ENCODE measurements at regions not wholly inside any gene's neighbourhood (a gene's known extent, or its start where the extent isn't known, plus 50 kb on each side); places are given as distances from the start of the nearest gene placed in this dataset.

DNA sequence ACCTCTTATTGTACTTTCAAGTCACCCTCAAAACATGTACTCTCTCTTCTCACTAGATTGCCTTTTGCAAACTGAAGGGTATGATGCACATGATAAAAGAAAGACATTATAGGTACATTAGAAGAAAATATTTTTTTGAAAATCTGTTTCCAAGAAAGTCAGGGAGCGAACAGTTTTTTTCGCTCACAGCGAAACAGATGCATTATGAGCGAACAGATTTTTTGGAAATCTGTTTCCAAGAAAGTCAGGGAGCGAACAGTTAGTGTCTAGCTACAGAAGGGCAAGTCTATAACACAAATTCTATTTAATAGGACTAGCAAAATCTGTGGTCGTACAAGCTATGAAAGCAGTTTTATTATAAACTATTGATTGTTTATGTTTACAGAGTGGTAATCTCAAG, 296.2 kb upstream of the ANO3 start:
- no peak for DNase-seq (ENCODE audit: low read depth)

DNA sequence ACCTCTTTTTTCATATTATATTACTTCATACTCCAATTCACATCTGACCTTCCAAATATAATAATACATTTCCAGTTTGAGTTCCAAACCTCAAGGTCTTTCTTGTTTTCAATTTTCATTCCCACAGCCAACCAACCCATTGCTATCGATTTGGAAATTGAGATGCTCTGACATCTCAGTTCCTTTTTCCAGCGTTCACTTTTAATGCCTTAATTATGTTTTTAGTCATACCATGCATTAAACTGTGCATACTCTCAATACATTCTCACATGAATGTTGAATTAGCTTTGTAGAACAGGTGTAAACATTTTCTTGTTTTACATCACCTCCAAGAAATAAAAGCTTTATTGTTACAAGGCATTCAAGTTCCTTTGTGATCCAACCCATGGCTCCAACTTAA, 294.2 kb upstream of the ANO3 start:
- no peak for DNase-seq (ENCODE audit: low read depth)

DNA sequence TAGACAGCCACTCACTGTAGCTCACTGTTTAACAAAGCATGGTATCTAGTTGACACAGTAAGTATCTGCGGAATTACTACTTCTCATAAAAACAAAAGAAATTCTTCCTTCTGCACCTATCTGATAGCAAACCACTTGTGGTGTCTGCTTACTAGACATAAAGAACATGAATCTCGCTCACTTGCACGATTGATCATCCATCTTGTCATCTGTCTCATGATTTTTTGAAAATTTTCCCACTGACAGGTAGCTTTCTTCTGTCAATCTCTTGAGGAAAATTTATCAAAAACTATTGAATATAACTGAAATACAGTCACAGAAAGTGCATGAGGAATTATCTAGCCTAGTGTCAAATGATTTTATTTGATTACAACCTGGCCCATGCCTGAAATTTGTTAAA, 291.6 kb upstream of the ANO3 start:
- DNase-seq (ENCODE audit: low read depth) = no peak

DNA sequence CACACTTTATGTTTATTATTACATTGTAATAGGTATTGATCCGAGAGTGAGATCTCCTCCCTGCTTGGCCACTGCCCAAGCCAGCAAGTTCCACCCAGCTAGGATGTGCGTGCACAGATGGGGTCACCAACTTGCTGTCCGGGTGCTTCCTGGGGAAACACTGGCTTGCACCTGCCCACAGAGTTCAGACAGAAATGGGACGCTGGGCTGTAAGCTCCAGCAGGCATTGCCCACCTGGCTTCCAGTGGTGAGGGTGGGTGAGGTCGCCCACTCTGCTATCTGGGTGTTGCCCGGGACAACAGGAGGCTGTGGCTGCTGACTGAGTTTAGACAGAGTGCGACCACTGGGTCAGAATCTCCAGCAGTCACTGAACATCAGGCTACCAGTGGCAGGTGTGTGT, 289.8 kb upstream of the ANO3 start:
- no peak for DNase-seq (ENCODE audit: low read depth)

DNA sequence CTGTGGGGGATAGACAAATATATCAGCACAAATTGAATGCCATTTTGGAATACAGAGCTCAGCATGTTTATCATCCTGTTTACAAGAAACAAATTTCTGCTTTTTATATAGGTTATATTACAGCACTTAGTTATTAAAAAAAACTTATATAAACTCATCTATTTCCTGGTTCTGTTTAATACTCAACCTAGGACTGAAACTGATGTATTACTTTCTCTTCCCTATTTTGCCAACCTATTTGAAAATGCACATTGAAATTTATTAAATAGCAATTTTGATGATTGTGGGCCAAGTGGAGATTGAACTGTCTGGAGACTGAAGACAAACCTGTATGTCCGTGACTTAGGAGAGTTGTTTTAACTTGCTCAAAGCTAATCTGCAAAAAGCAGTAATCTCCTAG, 288.3 kb upstream of the ANO3 start:
- no peak for DNase-seq (ENCODE audit: low read depth)

DNA sequence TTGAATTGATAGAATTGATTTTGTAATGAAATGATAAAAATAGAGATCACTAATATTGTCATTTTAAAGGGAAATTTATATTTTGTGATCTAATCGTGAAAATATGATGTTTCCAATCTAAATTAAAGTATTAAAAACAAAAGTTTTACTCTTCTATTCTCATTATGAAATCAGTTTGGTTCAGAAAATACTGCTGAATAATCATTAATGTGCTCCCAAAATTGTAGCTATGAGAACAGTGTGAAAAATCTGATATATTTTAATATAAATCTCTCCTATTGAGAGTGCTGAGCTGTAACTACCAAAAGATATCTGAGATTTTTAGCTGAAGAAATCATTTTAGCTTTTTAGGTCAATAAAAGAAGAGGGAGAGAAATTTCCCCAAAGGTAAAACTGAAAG, 287.5 kb upstream of the ANO3 start:
- no peak for DNase-seq (ENCODE audit: low read depth)

DNA sequence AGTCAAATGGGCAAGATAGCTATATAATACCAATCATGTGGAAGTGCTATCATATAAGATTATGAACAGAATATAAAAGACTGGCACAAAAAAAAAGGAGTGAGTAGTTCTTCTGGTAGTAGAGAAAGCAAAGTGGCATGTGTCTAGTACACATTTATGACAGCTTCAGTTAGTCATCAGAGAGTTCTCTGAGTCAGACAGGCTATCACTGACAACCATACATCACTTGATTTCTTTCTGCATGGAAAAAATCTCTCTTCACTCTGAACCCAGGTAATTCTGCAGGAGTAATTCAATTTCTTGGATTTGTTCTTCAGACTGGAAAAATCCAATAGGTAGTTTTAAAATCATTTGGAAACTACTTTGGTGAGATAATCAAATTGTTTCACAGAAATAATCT, 286.8 kb upstream of the ANO3 start:
- no peak for DNase-seq (ENCODE audit: low read depth)

DNA sequence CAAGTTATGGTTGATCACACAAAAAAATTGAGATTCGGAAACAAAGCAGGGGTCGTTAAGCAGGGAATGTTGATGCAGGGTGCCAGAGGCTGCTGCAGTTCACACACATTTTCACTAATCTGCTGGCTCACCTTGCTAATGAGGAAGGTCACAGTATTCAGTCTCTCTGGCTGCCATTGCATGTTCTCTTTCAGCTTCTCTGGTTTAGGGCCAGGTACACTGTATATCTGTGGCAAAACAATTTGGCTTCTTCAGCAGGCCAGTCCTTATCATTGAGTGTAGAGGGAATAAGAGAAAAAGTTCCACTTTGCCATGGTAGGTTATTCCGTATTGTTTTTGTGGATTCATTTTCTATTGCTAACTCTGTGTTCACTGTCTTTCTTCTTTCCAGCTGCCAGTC, 283.7 kb upstream of the ANO3 start:
- DNase-seq (ENCODE audit: low read depth) = no peak

DNA sequence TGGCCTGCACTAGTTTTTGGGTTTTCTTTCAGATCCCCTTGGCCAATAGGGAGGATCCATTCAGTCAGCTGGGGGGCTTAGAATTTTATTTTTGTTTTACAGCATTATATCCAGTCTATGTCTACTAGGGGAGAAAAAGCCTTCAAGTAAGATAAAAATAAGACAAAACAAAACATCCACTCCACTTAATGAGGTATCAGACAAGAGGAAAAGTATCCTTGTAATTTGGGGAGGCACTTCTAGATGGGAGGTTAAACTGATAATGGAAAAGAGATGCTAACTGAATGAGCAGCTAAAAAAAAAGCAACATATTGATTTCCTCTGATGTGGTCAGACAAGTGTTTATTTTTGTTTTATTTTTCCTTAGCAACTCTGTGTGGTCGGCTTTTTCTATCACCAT, 278.0 kb upstream of the ANO3 start:
- DNase-seq (ENCODE audit: low read depth) = no peak

DNA sequence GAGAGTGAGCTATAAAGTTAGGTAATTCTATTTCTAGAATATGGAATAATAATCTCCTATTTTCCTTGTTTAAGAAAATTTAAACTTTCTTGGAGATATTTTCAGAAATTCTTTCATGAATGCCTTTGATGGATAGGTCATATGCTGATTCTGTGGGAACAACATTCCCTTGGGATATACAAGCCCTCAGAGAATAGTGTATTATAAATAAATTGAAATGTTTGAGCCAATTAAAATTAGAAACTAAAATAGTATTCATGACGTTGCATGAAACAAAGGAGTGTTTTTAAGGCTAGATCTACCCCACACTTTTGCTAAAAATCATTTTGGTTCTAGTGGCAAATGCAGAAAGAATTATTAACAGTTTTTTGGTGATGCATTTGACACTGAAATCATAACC, 269.3 kb upstream of the ANO3 start:
- DNase-seq (ENCODE audit: low read depth) = no peak

DNA sequence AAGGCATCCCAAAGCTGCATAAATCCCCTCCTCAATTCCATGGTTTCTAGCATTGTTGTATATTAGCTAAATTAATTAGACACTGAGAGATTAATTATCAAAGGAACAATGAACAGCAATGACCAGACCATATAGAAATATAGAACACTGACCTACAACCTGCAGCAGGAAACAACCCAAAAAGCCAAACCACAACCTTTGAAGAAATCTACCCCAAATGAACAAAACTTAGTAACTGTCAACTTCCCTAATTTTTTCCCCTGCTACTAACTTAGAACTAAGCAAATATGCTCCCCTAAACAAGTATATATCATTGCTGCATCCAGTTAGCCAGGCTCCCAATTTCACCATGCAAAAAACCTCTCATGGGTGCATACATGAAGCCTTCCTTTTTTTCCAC, 268.0 kb upstream of the ANO3 start:
- DNase-seq (ENCODE audit: low read depth) = no peak

DNA sequence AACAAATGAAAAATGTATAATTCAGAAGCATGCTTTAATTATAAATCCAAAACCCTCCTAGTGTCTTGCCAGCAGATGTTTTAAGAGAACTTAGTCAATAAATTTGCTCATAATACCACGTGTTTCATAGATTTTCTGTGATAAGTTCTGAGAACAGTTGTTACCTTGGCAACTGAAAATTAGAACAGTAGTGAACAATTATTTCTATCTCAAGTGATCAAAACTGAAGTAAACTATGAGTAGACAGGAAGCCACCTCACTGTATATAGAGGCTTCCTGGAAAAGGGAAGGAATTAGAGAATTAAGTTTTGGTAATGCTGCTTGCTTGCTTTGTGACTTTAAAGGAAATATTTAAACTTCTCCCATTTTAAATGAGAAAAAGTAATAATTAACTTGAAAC, 266.0 kb upstream of the ANO3 start:
- DNase-seq (ENCODE audit: low read depth) = no peak

DNA sequence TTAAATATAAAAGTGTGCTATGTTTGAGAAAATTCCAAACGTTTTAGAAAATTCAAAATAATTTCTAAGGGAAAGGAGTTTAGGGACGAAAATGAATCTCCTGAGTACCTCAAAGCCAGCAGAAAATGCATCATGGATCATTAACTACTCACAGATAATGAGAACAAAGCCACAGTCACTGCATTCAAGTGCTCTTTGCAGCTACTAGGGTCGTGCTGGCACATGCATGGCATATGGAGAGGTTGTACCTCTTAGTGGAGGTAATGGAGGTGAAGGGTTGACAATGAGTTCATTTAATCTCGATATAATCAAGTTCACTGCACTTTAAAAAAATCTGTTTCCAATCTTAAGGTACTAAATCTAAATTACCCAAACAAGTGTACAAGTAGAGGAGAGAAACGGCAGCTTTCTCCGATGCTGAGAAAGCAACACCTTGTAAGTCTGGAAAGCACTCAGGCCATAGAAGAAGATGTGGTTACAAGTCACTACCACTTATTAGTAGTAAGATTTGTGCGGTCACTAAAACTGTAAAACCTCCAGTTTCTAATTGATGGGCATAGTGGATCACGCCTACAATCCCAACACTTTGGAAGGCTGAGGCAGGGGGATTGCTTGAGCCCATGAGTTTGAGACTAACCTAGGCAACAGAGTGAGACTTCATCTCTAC, 261.1 kb upstream of the ANO3 start:
- DNase-seq (ENCODE audit: low read depth) = no peak

DNA sequence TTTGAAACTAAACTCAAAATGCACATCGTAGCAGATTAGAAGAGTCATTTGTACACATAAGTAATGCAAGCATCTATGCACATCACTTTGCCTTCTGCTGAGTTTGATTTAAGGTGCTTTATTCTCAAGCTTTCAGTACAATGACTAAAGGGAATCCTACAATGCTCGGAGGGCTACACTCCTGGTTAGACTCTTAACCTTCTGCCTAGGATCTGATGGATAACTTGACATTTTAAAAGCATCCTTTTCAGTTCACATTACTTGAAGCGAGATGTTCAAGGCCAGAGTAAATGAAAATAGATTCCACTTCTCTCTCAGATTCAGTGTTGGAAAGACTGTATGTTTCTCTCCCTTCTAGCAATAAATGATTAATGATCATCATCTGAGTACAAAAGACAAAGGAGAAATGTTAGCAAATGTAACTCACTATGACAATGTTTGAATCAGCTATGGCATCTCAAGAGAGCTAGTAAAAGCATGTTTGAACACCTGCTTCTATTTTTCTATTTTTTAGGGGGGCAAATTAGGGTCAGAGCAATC, 259.2 kb upstream of the ANO3 start:
- DNase-seq (ENCODE audit: low read depth) = no peak

DNA sequence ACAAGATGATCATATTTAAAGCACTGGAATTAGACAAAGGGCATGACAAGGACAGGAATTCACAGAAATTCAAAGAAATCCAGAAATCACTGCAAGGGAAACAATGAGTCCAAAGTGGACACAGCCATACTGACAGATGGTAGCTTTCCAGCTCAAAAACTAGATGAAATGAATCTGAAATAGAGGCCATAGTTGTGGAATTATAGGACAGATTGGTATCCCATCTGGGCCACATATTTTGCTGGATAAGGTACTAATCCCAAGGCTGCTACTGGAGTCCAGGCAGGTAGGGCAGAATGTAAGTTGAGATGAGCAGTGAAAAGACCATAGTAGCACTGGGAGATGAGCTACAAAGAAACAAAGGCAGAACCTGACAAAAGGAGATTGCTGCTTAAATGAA, 258.3 kb upstream of the ANO3 start:
- no peak for DNase-seq (ENCODE audit: low read depth)

DNA sequence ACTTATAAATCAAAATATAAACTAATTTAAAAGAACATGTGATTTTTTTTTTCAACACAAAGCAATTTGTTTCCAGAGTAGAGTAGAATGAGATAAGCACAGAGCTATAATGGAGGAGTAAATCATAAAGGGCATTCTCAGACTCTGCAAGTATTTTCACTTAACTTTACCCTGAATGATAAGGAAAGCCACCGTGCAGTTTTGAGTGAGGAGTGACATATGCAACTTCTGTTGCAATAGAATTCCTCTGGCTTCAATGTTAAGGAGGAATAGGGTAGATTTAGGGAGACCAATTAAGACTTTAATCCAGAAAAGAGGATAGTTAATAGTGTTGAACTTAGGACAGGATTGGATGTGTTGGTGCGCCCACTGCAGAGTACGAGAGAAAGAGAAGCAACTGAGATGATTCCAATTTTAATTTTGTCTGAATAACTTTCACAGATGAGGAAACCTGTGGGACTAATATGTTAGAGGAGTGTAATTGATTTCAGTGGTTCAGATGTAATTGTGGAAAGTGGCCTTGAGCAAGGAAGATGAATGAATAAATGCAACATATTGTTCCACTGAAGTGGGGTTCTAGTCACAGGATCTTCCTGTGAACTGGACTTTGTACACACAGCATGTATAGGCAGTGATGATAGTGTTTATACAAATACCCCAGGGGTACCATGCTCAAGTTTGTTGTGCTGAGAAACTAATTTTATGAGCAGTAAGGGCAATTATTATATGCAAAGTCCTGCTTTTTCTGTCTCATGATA, 255.5 kb upstream of the ANO3 start:
- no peak for DNase-seq (ENCODE audit: low read depth)

DNA sequence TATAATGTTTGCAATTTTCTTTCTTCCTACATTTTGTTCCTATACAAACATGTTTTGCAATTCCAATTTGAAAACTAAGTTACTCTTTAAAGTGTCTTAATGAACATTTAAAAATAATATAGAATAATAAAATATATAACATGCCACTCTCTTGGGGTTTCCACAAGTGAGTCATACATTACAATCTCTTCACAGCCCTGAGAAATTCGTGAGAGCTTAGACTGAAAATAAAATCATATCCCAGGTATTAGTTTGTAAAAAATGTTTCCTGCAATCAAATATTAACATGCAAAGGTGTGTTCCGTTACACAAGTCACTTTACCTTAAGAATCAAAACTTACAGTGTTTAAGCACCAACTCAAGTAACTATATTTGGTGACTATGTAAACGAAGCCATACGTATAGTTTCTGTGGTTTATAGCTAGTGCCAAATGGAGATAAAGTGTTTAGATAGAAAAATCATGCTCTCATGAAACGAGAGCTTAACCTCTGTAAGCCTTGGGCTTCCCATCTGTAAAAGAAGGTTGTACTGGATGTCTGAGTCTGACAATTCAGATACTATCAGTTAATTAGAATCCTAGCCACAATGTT, 253.6 kb upstream of the ANO3 start:
- DNase-seq (ENCODE audit: low read depth) = no peak

DNA sequence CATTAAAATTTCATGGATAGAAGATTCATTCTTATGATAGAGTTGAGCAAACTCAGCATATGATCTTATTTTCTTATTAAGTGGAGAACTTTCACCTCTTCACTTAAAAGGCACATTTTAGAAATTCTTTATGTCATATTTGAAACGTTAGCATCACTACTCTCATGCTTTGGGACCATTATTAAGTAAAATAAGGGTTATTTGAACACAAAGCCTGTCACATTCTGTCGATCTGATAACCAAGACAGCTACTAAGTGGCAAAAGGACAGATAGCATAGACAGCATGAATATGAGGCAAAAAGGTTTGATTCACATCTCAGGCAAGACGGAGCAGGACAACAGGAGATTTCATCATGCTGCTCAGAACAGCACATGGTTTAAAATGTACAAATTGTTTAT, 247.6 kb upstream of the ANO3 start:
- no peak for DNase-seq (ENCODE audit: low read depth)

DNA sequence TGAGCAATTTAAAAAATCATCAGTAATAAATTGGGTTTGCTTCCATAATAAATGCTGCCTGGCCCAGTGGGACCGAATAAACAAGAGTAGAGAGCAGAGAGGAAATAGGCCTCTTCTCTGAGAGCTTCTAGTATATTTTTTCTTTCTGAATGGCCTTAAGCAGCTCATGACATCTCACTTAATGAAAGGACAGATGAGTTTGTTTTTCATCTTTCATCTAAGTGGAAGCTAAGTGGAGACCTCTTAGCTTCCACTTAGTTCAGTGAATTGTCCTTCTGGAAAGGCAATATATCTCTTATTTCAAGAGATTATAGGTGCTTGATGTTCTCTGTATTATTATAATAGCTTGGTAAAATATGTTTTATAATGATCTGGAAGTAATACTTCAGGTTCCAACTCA, 245.9 kb upstream of the ANO3 start:
- no peak for DNase-seq (ENCODE audit: low read depth)

DNA sequence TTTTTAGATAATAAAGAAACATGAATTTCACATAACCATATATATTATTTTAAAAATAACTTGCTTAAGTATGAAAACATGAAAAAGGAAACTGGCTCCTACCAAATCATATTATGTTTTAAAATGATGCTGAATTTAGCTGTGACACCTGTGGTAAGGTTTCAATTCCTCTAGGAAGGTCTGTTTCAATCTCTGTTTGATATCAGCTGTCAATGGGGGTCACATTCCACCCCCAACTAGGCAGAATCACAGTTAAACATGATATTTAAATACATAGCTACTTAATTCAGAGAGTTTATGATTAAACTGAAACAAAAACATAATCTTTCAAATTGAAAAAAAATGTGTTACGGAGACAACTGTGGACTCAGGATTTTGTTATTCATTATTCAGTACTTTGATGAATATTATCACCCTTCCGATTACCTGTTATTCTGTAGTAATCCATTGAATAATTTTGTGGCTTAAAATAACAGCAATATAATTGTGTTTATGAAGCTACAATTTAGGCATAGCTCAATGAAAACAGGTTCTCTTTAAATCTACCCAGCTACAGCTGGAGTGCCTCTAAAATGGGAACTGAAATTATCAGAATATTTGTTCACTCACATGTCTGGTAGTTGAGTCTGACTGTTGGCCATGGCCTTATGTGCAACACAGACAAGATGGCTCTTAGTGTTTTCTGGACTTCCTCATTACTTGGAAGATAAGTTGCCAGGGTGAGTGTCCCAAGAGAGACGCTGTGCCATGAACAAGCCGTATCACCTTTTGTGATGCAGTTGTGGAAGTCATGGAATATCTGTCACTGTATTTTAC, 244.6 kb upstream of the ANO3 start:
- no peak for DNase-seq (ENCODE audit: low read depth)

DNA sequence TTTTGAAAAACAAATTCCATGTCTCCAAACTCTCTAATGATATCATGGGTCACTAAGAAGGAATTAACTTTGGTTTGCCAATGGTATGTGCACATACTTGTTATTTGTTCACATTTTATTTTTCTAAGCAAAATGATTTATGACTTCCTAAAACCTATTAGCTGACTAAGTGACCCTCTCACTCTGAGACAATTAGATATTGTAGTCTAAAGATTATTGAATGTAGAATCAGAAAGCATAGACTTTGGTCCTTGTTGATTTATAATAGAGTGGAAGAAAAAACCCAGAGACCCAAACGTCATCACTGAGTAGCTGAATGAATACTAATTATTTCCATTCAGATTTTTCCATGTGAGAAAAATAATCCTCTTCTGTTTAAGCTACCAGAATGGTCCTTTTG, 243.5 kb upstream of the ANO3 start:
- DNase-seq (ENCODE audit: low read depth) = no peak

DNA sequence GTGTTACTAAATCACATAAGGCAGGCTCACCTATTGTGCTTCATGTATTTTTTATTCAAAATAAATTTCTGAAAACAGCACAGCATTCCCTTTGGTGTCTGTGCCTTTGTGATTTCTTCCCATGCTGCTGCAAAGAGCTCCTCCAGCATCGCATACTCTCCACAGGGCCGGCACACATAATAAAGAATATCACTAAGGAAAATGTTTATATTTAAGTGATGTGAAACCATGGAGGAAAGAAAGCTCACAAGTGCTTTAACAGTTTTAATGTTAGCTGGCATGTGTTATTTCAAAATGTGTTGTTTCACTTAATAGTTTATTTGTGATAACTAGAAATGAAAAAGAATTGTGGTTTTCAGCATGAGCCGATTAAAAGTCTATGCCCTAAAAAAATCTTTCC, 241.3 kb upstream of the ANO3 start:
- DNase-seq (ENCODE audit: low read depth) = no peak

DNA sequence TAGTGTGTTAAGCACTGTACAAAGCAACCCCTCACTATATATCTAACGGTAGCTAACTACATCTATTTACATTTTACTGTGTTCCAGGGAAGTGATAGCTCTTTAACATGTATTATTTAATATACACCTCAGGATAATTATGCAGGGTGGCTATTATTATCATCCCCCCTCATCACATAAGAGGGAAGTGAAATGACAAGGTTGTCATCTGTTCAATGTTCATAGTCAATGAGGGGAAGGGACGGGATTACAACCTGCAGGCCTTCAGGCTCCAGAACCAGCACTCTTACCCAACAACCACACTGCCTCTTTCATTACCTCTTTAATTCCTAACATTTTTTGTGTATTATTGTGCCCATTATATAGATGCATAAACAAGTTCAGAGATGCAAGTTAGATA, 238.7 kb upstream of the ANO3 start:
- no peak for DNase-seq (ENCODE audit: low read depth)
